HL-60 (cell line): ENCODE measurements at regions not wholly inside any gene's neighbourhood (a gene's known extent, or its start where the extent isn't known, plus 50 kb on each side); places are given as distances from the start of the nearest gene placed in this dataset.

Experiments
- DNase-seq, 2 experiments: peaks; one replicate each; pipeline ENCODE4 v3.0.0-alpha.2; 2010 to 2020; ENCODE audit warnings: low read depth in 1 of 2, low spot score in 1 of 2
- H3K27ac ChIP-seq: fragments of 250-450 bp; sonication (Bioruptor Pico); replicated peaks from 2 replicates; pipeline ENCODE4 v1.5.1; 2020; ENCODE audit warnings: mild to moderate bottlenecking, moderate library complexity
- H3K27me3 ChIP-seq: fragments of 250-450 bp; sonication (Bioruptor Pico); 2 replicates; pipeline ENCODE4 v1.5.1; 2021; ENCODE audit warnings: mild to moderate bottlenecking, moderate library complexity; ENCODE audit not compliant: insufficient read depth, poor library complexity, severe bottlenecking
- H3K4me3 ChIP-seq: replicated peaks from 2 replicates; pipeline ENCODE4 v1.5.1; 2011; ENCODE audit warnings: mild to moderate bottlenecking, control low read depth, low read length; ENCODE audit not compliant: insufficient read depth
- CTCF ChIP-seq: IDR thresholded peaks from one replicate; pipeline ENCODE4 v1.5.1; 2011; ENCODE audit warnings: low read length, control low read depth, inconsistent platforms; ENCODE audit not compliant: insufficient read depth
- GABPA ChIP-seq: IDR thresholded peaks from 2 replicates; pipeline ENCODE4 v1.6.1; 2012; ENCODE audit warnings: low read depth
- POLR2AphosphoS5 ChIP-seq: IDR thresholded peaks from 2 replicates; pipeline ENCODE4 v1.6.1; 2012; ENCODE audit warnings: low read depth
- REST ChIP-seq: IDR thresholded peaks from 2 replicates; pipeline ENCODE4 v1.6.1; 2012; ENCODE audit warnings: low read depth; ENCODE audit not compliant: insufficient replicate concordance
- SPI1 ChIP-seq: IDR thresholded peaks from 2 replicates; pipeline ENCODE4 v1.6.1; 2012; ENCODE audit warnings: low read depth, mild to moderate bottlenecking, borderline replicate concordance

- H3K27me3 ChIP-seq = no peaks in the 10 kb centered on the region
- TF ChIP-seq GABPA = no peak
- TF ChIP-seq CTCF = no peak
- TF ChIP-seq POLR2AphosphoS5 = no peak
- TF ChIP-seq SPI1 = no peak
- no peak for TF ChIP-seq REST
- DNase-seq = no peak
- H3K4me3 ChIP-seq = no peak overlapping the region
- no peak overlapping the region for H3K27ac ChIP-seq
These were observed 1582.2 kb downstream of the MRPL39 start for GRCh38 chr21:24025101-24025500.

- H3K27ac ChIP-seq = no peak overlapping the region
- no peak for DNase-seq
- no peaks in the 10 kb centered on the region for H3K27me3 ChIP-seq
- H3K4me3 ChIP-seq = no peak overlapping the region
- TF ChIP-seq POLR2AphosphoS5 (no peak), SPI1 (no peak), REST (no peak), CTCF (no peak), GABPA (no peak)
These were observed 1583.3 kb downstream of the MRPL39 start for GRCh38 chr21:24023936-24024335.

- Histone ChIP-seq H3K27me3 (no peaks in the 10 kb centered on the region), H3K27ac (no peak overlapping the region), H3K4me3 (no peak overlapping the region)
- DNase-seq = no peak
- TF ChIP-seq GABPA (no peak), REST (no peak), CTCF (no peak), SPI1 (no peak)
These were observed 1583.9 kb downstream of the MRPL39 start for GRCh38 chr21:24023402-24023801.
